GM23338 (cell line): ENCODE measurements at regions not wholly inside any gene's neighbourhood (a gene's known extent, or its start where the extent isn't known, plus 50 kb on each side); places are given as distances from the start of the nearest gene placed in this dataset.

Experiments used
- CTCF ChIP-seq, 2 experiments: fragments of 200-600 bp in 1 of 2; sonication (generic) in 1 of 2; conservative IDR thresholded peaks; 2 replicates each; pipeline versions ENCODE4 v1.5.1 to v1.6.1; 2016 to 2017; ENCODE audit warnings: antibody characterized with exemption in 2 of 2, low read depth in 2 of 2, mild to moderate bottlenecking in 2 of 2, moderate library complexity in 1 of 2
- EZH2 ChIP-seq: fragments of 200-600 bp; sonication (generic); IDR thresholded peaks from one replicate; pipeline ENCODE4 v1.8.0; 2017; ENCODE audit warnings: antibody characterized with exemption, mild to moderate bottlenecking, low read depth; ENCODE audit not compliant: unreplicated experiment
- EZH2phosphoT487 ChIP-seq: fragments of 200-600 bp; sonication (generic); IDR thresholded peaks from one replicate; pipeline ENCODE4 v1.8.1; 2018; ENCODE audit warnings: antibody characterized with exemption; ENCODE audit not compliant: unreplicated experiment
- JUNB ChIP-seq: IDR thresholded peaks from one replicate; pipeline ENCODE4 v1.6.1; 2016; ENCODE audit warnings: antibody characterized with exemption; ENCODE audit not compliant: unreplicated experiment

GRCh38 chr14:89736881-89737280 is 217.6 kb downstream of the EFCAB11 start:
- TF ChIP-seq EZH2phosphoT487 (no peak), JUNB (no peak), CTCF (conservative IDR thresholded peaks at IDR 0.05; ENCODE audit: low read depth in 2 of 2) (no peak), EZH2 (no peak)
